ENCODE measurements at regions not wholly inside any gene's neighbourhood (a gene's known extent, or its start where the extent isn't known, plus 50 kb on each side); places are given as distances from the start of the nearest gene placed in this dataset.

DNA sequence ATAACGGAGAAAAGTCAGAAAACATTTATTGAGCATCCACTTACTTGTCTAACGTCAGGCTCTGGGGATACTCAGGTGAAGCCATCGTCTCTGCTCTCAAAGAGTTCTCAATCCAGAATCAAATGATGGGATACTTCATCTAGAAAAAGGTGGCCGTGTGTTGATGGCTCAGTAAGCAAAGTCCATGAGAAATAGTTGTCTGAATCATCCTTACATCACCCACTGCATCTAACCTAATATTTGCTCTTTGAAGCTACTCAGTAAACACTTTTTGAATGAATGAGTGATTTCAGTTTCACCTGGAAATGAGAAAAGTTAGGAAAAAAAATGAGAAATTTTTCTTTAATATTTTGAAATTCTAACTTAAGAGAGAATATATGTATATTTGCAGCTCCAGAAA, 155.3 kb upstream of the PKN2 start:
- no peak overlapping the region for H3K4me3 ChIP-seq (ENCODE audit: low read depth, low read length)
- DNase-seq (ENCODE audit: low read depth) = no peak

DNA sequence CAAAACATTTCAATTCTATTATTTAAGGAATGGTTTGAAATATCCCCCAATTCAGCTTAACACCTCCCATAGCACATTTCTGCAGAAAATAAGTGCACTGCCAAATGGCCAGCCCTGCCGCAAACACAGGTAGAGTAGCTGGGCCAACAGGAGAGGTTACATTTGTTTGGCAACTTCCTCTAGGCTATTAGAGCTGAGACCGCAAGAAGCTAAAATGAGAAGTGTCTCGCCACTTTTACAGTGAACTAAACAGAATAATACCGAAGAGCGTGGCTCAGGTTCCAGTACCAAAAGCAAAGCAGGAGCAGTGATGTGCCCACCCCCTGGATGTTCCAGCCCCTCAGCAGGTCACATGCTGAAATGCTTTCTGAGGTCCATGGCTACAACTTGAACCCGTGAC, 154.5 kb upstream of the PKN2 start:
- no peak for DNase-seq (ENCODE audit: low read depth)
- TF ChIP-seq, protein P1, sequence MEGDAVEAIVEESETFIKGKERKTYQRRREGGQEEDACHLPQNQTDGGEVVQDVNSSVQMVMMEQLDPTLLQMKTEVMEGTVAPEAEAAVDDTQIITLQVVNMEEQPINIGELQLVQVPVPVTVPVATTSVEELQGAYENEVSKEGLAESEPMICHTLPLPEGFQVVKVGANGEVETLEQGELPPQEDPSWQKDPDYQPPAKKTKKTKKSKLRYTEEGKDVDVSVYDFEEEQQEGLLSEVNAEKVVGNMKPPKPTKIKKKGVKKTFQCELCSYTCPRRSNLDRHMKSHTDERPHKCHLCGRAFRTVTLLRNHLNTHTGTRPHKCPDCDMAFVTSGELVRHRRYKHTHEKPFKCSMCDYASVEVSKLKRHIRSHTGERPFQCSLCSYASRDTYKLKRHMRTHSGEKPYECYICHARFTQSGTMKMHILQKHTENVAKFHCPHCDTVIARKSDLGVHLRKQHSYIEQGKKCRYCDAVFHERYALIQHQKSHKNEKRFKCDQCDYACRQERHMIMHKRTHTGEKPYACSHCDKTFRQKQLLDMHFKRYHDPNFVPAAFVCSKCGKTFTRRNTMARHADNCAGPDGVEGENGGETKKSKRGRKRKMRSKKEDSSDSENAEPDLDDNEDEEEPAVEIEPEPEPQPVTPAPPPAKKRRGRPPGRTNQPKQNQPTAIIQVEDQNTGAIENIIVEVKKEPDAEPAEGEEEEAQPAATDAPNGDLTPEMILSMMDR (IDR thresholded peaks at IDR 0.05; ENCODE audit: insufficient read depth, low read depth, low read length) = no peak
- no peak overlapping the region for H3K4me3 ChIP-seq (ENCODE audit: low read depth, low read length)

More for the DNA sequence above, 155.3 kb upstream of the PKN2 start:
- TF ChIP-seq, protein P1 (IDR thresholded peaks at IDR 0.05; ENCODE audit: insufficient read depth, low read depth, low read length) = no peak

DNA sequence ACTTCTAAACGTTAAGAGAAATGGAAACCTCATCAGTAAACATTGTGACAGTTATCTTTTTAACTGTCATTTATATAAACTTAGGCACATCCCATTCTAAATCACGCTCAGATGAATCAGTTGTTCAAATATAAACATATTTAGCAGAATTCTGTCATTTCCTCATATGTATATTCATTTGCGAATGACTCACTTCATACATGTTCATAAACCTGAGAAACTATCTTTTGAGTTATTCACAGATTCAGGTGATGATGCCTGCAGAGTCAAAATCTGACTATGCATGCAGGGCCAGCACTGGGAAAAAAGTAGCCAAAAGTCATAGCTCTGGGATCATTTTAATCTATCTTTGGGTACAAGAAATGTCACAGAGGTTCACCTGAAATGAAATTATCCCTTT, 153.8 kb upstream of the PKN2 start:
- no peak for DNase-seq (ENCODE audit: low read depth)
- TF ChIP-seq, protein P1 (IDR thresholded peaks at IDR 0.05; ENCODE audit: insufficient read depth, low read depth, low read length) = no peak
- no peak overlapping the region for H3K4me3 ChIP-seq (ENCODE audit: low read depth, low read length)

DNA sequence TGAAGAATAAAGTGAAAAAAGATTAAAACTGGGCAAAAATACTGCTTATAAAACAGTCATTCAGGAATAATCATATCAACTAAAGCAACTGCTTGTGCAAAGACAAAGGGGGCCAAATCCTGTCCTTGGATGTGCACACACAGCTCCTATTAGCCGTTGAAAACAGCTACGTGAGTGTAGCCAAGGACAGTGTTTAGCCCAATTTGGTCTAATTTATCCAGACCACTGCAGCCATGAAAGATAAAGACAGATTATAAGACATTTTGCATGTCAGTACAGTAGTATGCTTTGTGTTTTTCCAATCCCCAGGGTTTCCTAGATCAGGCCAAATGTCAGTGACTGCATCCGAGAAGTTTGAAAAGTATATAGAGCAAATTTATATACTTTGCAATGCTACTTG, 146.3 kb upstream of the PKN2 start:
- no peak overlapping the region for H3K4me3 ChIP-seq (ENCODE audit: low read depth, low read length)
- TF ChIP-seq, protein P1 (IDR thresholded peaks at IDR 0.05; ENCODE audit: insufficient read depth, low read depth, low read length) = no peak

DNA sequence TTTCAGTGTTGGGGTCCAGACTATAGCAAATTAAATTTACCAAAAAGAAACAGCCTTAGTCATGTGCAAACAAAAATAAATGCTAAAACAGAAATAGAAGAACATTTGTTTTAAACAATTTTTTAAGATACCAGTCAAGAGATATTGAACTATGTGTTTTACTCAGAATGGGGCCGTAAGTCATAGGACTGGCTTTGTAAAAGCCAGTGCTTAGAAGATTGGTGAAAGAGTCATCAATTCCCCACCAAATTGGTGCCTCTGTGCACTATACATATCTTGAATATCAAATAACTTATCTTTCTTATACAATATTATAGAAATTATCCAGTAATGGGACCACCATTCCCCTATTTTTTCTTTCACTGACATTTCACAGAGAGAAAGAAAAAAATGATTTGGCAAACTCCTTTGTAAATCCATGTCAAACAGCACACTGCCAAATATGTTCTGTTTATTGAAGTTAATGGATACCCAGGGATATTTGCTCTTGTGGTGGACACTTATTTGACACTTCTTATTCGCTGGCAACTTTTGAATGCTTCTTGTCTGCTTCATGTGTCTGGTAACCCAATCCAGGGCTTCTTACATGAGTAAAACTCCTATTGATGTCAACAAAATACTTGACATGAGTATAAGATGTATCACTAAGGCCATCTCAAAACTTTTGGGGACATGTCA, 145.7 kb upstream of the PKN2 start:
- no peak overlapping the region for H3K4me3 ChIP-seq (ENCODE audit: low read depth, low read length)
- no peak for DNase-seq (ENCODE audit: low read depth)
- TF ChIP-seq, protein P1 (IDR thresholded peaks at IDR 0.05; ENCODE audit: insufficient read depth, low read depth, low read length) = no peak

More for the DNA sequence above, 146.3 kb upstream of the PKN2 start:
- DNase-seq (ENCODE audit: low read depth) = no peak

DNA sequence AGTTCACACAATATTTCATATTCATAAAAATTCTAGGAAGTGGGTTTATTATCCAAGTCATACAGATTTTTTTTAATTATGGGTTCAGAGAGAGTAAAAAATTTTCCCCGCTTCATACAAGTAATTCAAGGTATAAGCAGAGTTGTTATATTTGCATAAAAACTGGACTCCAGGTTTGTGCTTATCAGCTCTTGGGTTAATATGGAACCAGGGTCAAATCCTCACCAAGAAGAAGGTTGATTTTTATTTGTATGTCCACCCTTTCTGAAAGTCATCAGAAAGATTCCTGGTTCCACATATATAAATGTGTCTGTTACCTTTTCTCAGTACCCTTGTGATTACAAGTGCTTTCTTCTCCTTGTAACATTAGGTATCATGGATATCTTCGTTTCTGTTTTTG, 143.8 kb upstream of the PKN2 start:
- no peak overlapping the region for H3K4me3 ChIP-seq (ENCODE audit: low read depth, low read length)
- TF ChIP-seq, protein P1 (IDR thresholded peaks at IDR 0.05; ENCODE audit: insufficient read depth, low read depth, low read length) = no peak
- no peak for DNase-seq (ENCODE audit: low read depth)

DNA sequence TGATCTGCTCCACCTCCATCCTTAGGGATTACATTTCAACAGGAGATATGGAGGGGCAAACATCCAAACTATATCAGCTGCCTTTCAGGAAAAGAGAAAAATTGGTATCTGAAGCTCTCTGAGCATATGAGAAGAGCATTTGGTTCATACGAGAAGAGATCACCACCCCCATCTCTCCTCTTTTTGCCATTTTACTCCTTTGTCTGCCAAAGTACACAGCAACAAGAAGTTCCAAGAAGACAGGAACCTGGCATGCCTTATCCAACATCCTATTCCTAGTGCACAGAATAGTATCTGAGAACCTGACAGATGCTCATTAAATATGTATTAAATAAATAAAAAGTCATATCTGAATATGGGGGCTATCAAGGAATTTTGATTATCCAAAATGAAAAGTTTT, 142.5 kb upstream of the PKN2 start:
- TF ChIP-seq, protein P1 (IDR thresholded peaks at IDR 0.05; ENCODE audit: insufficient read depth, low read depth, low read length) = no peak
- no peak for DNase-seq (ENCODE audit: low read depth)
- H3K4me3 ChIP-seq (ENCODE audit: low read depth, low read length) = no peak overlapping the region
